K562 (cell line): ENCODE measurements at regions not wholly inside any gene's neighbourhood (a gene's known extent, or its start where the extent isn't known, plus 50 kb on each side); places are given as distances from the start of the nearest gene placed in this dataset.

ENCODE experiments used
- ATAC-seq: fragments of 200-7000 bp; cut with Tn5 transposase; 3 replicates; pipeline ENCODE4 v1.9.1; 2020; ENCODE audit warnings: moderate library complexity
- BruUV-seq: library from RNA; stranded (reverse); fragments of 400-500 nt; replicated peaks from 2 replicates; lab custom pipeline; 2021; lab: Mats Ljungman, UMichigan
- CTCF ChIA-PET: fragments of 300-600 bp; formaldehyde crosslinking; extraction: SDS; loops from one replicate; lab custom pipeline; 2021; ENCODE audit warnings: low intra/inter-chr PET ratio; lab: Yijun Ruan, JAX
- POLR2A ChIA-PET: fragments of 300-600, 350-650 bp; sonication (Branson Sonifier 250); formaldehyde crosslinking; extraction: SDS; loops from one replicate; lab custom pipeline; 2021; ENCODE audit warnings: antibody characterized with exemption, inconsistent platforms; lab: Yijun Ruan, JAX
- DNase-seq, 4 experiments: peaks; one replicate each; pipeline versions ENCODE4 v3.0.0 to v3.0.0-alpha.2; 2011 to 2018; ENCODE audit warnings: low spot score in 3 of 4, mixed read lengths in 3 of 4; ENCODE audit errors: extremely low read depth in 1 of 4
- FAIRE-seq: peaks from 2 replicates; lab custom pipeline; 2011; peaks lifted over from hg19 to GRCh38; lab: Jason Lieb, UNC
- H2AFZ ChIP-seq: 2 replicates; pipeline ENCODE4 v1.6.0; 2011; ENCODE audit warnings: low read depth, low read length, control low read depth, inconsistent platforms
- H3K27ac ChIP-seq: fragments of 200-600 bp; 3 replicates; pipeline ENCODE4 v1.8.0; 2011; ENCODE audit warnings: low read depth, mild to moderate bottlenecking, control low read depth, inconsistent platforms, low read length, moderate library complexity, mixed read lengths; ENCODE audit errors: extremely low read depth
- H3K27me3 ChIP-seq, 2 experiments: fragments of 300-600 bp in 1 of 2; 2 replicates in 1 of 2; 3 replicates in 1 of 2; pipeline versions ENCODE4 v1.6.0 to v1.8.0; 2011; ENCODE audit warnings: inconsistent platforms in 2 of 2, low read length in 2 of 2, mild to moderate bottlenecking in 1 of 2, mixed read lengths in 1 of 2, moderate library complexity in 1 of 2; ENCODE audit not compliant: control insufficient read depth in 2 of 2, insufficient read depth in 2 of 2
- H3K36me3 ChIP-seq: fragments of 300-600 bp; 3 replicates; pipeline ENCODE4 v1.8.0; 2011; ENCODE audit warnings: mild to moderate bottlenecking, low read length, inconsistent platforms; ENCODE audit not compliant: control insufficient read depth, insufficient read depth
- H3K4me1 ChIP-seq, 2 experiments: fragments of 200-600 bp in 1 of 2; replicated peaks in 1 of 2; 2 replicates in 1 of 2; 3 replicates in 1 of 2; pipeline versions ENCODE4 v1.5.1 to v1.8.0; 2011; ENCODE audit warnings: inconsistent platforms in 2 of 2, low read length in 2 of 2, mild to moderate bottlenecking in 1 of 2, mixed read lengths in 1 of 2, moderate library complexity in 1 of 2; ENCODE audit not compliant: control insufficient read depth in 2 of 2, insufficient read depth in 2 of 2
- H3K4me2 ChIP-seq: 2 replicates; pipeline ENCODE4 v1.6.1; 2011; ENCODE audit warnings: low read length, control low read depth, inconsistent platforms, mixed read lengths; ENCODE audit not compliant: insufficient read depth
- H3K4me3 ChIP-seq: fragments of 200-600 bp; sonication (generic), shearing (Covaris generic); 2 replicates; pipeline ENCODE4 v1.5.1; 2016; ENCODE audit warnings: control low read depth, inconsistent platforms
- H3K79me2 ChIP-seq: fragments of 200-600 bp; 3 replicates; pipeline ENCODE4 v1.8.0; 2011; ENCODE audit warnings: low read length, inconsistent platforms; ENCODE audit not compliant: control insufficient read depth, insufficient read depth
- H3K9ac ChIP-seq, 2 experiments: 2 replicates each; pipeline versions ENCODE4 v1.6.0 to v1.6.1; 2011; ENCODE audit warnings: low read depth in 2 of 2, low read length in 2 of 2, control low read depth in 1 of 2, inconsistent platforms in 1 of 2, mild to moderate bottlenecking in 1 of 2, mixed read lengths in 1 of 2; ENCODE audit not compliant: insufficient read depth in 1 of 2
- H3K9me1 ChIP-seq: one replicate; pipeline ENCODE4 v1.6.0; 2011; ENCODE audit warnings: inconsistent platforms, mild to moderate bottlenecking, low read length, moderate library complexity; ENCODE audit not compliant: control insufficient read depth, insufficient read depth
- H3K9me3 ChIP-seq: replicated peaks from 2 replicates; pipeline ENCODE4 v1.5.1; 2011; ENCODE audit warnings: low read depth, low read length, inconsistent platforms; ENCODE audit not compliant: control insufficient read depth, insufficient read depth
- H4K20me1 ChIP-seq: replicated peaks from 2 replicates; pipeline ENCODE4 v1.6.1; 2011; ENCODE audit warnings: low read length, inconsistent platforms, mixed read lengths; ENCODE audit not compliant: control insufficient read depth, insufficient read depth
- ETS2 ChIP-seq: IDR thresholded peaks from 2 replicates; pipeline ENCODE4 v1.6.1; 2016; ENCODE audit warnings: borderline replicate concordance, missing genetic modification characterization, mild to moderate bottlenecking, moderate library complexity, missing compliant biosample characterization; ENCODE audit not compliant: poor library complexity, severe bottlenecking
- NONO ChIP-seq, 2 experiments: fragments of 200-400 bp in 1 of 2; fragments of 450-650 bp in 1 of 2; formaldehyde crosslinking in 1 of 2; IDR thresholded peaks; 2 replicates each; pipeline ENCODE4 v1.6.1; 2017; ENCODE audit warnings: low read depth in 2 of 2, mild to moderate bottlenecking in 2 of 2, moderate library complexity in 2 of 2, low read length in 1 of 2
- TFE3 ChIP-seq: fragments of 450-650 bp; formaldehyde crosslinking; IDR thresholded peaks from 2 replicates; pipeline ENCODE4 v1.4.0; 2020; ENCODE audit warnings: mild to moderate bottlenecking, mixed read lengths
- ZNF282 ChIP-seq: sonication (generic); formaldehyde crosslinking; IDR thresholded peaks from 2 replicates; pipeline ENCODE4 v1.8.1; 2023; ENCODE audit warnings: missing genetic modification reagents
- WGBS: fragments of 100-300 bp; shearing (Covaris generic); methylation state at CpG from one replicate; pipeline ENCODE4 v1.1.6; 2016; ENCODE audit warnings: low coverage, mixed read lengths; ENCODE audit not compliant: insufficient coverage; ENCODE audit errors: missing lambda C conversion rate; 5-methylcytosine and 5-hydroxymethylcytosine counted together
- in situ Hi-C: fragments of 300-500 bp; cut with MboI; formaldehyde crosslinking; loops from 4 replicates; pipeline ENCODE4 v1.15.0; 2018; ENCODE audit warnings: inconsistent platforms, mixed read lengths
- intact Hi-C: fragments of 100-400 bp; cut with micrococcal nuclease; formaldehyde crosslinking; loops from 2 replicates; pipeline ENCODE4 v1.14.2; 2022

GRCh38 chr7:98551611-98552273 is 65.3 kb upstream of the NPTX2 start:
- no peak overlapping the region for H3K9ac ChIP-seq
- H3K27ac ChIP-seq: no peak overlapping the region
- no peak overlapping the region for H3K4me3 ChIP-seq
- no peak for FAIRE-seq
- H3K27me3 ChIP-seq: peaks cover 3 to 19% of the 10 kb centered on the region in 2 experiments; a peak in 2 of 5 replicates
- DNase-seq: no peak
- H4K20me1 ChIP-seq: no peaks in the 10 kb centered on the region
- in situ Hi-C loops (no loop called here), intact Hi-C loops (no loop called here)
- ATAC-seq: no peak
- no peaks in the 10 kb centered on the region for H3K79me2 ChIP-seq
- no peak overlapping the region for H3K4me2 ChIP-seq
- ChIA-PET CTCF (no interaction called here), POLR2A (interaction anchor here (0.9 kb wide), 1 partner anchor 114 kb away, joined by 3 read pairs; no protein-coding TSS in a partner anchor)
- no peaks in the 10 kb centered on the region for H3K36me3 ChIP-seq
- H3K9me3 ChIP-seq: no peaks in the 10 kb centered on the region
- no peaks in the 10 kb centered on the region for H3K9me1 ChIP-seq
- WGBS: under 1% methylated on average over 9 of the region's 9 CpGs
- H2AFZ ChIP-seq: no peak overlapping the region
- BruUV-seq: no TSS peak
- no peak for TF ChIP-seq ETS2 (tag)
- TF ChIP-seq ZNF282: no peak
- no peak for TF ChIP-seq NONO (IDR thresholded peaks at IDR 0.05; ENCODE audit: low read depth in 2 of 2, low read length in 1 of 2)
- peak; percentile 29; the same call in 1 of the 2 replicates for TF ChIP-seq TFE3 (CRISPR knock-in tag)
- H3K4me1 ChIP-seq: no peaks in the 10 kb centered on the region
